B cell (primary cell): ENCODE measurements at regions not wholly inside any gene's neighbourhood (a gene's known extent, or its start where the extent isn't known, plus 50 kb on each side); places are given as distances from the start of the nearest gene placed in this dataset.

Source experiments
- ATAC-seq: fragments of 200-7000 bp; cut with Tn5 transposase; one replicate; pipeline ENCODE4 v1.10.0; 2021; ENCODE audit warnings: low read depth, mild to moderate bottlenecking, moderate number of reproducible peaks, moderate library complexity
- CTCF ChIA-PET: fragments of 350-600 bp; sonication (Branson Sonifier 250); formaldehyde crosslinking; loops from one replicate; lab custom pipeline; 2021; ENCODE audit warnings: antibody characterized with exemption, inconsistent platforms; lab: Charles Lee
- POLR2A ChIA-PET: fragments of 350-600 bp; sonication (Branson Sonifier 250); formaldehyde crosslinking; loops from one replicate; lab custom pipeline; 2021; ENCODE audit warnings: antibody characterized with exemption; lab: Charles Lee
- DNase-seq: peaks from one replicate; pipeline ENCODE4 v3.0.0; 2013
- H2AFZ ChIP-seq: 2 replicates; pipeline ENCODE4 v1.6.1; 2012; ENCODE audit warnings: mild to moderate bottlenecking, low read depth, low read length; ENCODE audit not compliant: insufficient read depth, poor library complexity, severe bottlenecking
- H3K27ac ChIP-seq, 2 donors: 1 replicate in 1 of 2; 2 replicates in 1 of 2; pipeline ENCODE4 v1.5.1; 2012 to 2013; ENCODE audit warnings: low read length in 2 of 2, mild to moderate bottlenecking in 2 of 2, moderate library complexity in 1 of 2
- H3K27me3 ChIP-seq, 4 experiments: fragments of 200-600 bp in 1 of 4; sonication (generic) in 1 of 4; replicated peaks in 1 of 4; 1 replicate in 2 of 4; 2 replicates in 2 of 4; pipeline versions ENCODE4 v1.6.1 to v1.7.0; 2013 to 2016; ENCODE audit warnings: low read length in 3 of 4, mild to moderate bottlenecking in 2 of 4, mixed read lengths in 1 of 4, moderate library complexity in 1 of 4; ENCODE audit not compliant: insufficient read depth in 4 of 4, control insufficient read depth in 3 of 4; ENCODE audit errors: control extremely low read depth in 1 of 4
- H3K36me3 ChIP-seq, 2 experiments: replicated peaks in 1 of 2; 1 replicate in 1 of 2; 2 replicates in 1 of 2; pipeline versions ENCODE4 v1.6.1 to v1.7.1; 2013; ENCODE audit warnings: low read length in 1 of 2; ENCODE audit not compliant: insufficient read depth in 2 of 2, control insufficient read depth in 1 of 2; ENCODE audit errors: control extremely low read depth in 1 of 2, extremely low read depth in 1 of 2
- H3K4me1 ChIP-seq, 2 donors: fragments of 200-600 bp in 1 of 2; sonication (generic) in 1 of 2; 1 replicate in 1 of 2; 2 replicates in 1 of 2; pipeline versions ENCODE4 v1.5.1 to v1.6.1; 2013 to 2017; ENCODE audit warnings: low read length in 2 of 2; ENCODE audit not compliant: control insufficient read depth in 2 of 2, insufficient read depth in 2 of 2
- H3K4me2 ChIP-seq: replicated peaks from 2 replicates; pipeline ENCODE3; 2012; ENCODE audit warnings: mild to moderate bottlenecking, low read depth, low read length; ENCODE audit not compliant: poor library complexity, severe bottlenecking
- H3K4me3 ChIP-seq, 5 experiments: fragments of 200-600 bp in 1 of 5; sonication (generic) in 1 of 5; 1 replicate in 3 of 5; 2 replicates in 2 of 5; pipeline versions ENCODE4 v1.5.1 to v1.7.0; 2011 to 2016; ENCODE audit warnings: low read length in 4 of 5, mild to moderate bottlenecking in 4 of 5, low read depth in 2 of 5, control low read depth in 1 of 5, moderate library complexity in 1 of 5; ENCODE audit not compliant: insufficient read depth in 1 of 5; ENCODE audit errors: control extremely low read depth in 1 of 5, extremely low read depth in 1 of 5
- H3K79me2 ChIP-seq: fragments of 200-600 bp; sonication (generic); one replicate; pipeline ENCODE4 v1.6.0; 2016; ENCODE audit warnings: low read length; ENCODE audit not compliant: control insufficient read depth, insufficient read depth
- H3K9ac ChIP-seq: fragments of 200-600 bp; sonication (generic); 2 replicates; pipeline ENCODE4 v1.6.1; 2017; ENCODE audit warnings: mild to moderate bottlenecking, low read length, moderate library complexity
- H3K9me3 ChIP-seq, 3 donors: one replicate each; pipeline versions ENCODE4 v1.6.1 to v1.7.1; 2013; ENCODE audit warnings: low read length in 2 of 3; ENCODE audit not compliant: control insufficient read depth in 2 of 3, insufficient read depth in 1 of 3; ENCODE audit errors: control extremely low read depth in 1 of 3
- H4K20me1 ChIP-seq: 2 replicates; pipeline ENCODE4 v1.6.0; 2012; ENCODE audit warnings: mild to moderate bottlenecking, low read length; ENCODE audit not compliant: insufficient read depth, control insufficient read depth, poor library complexity, severe bottlenecking
- H3K27ac Mint-ChIP-seq: one replicate; pipeline ENCODE4 v1.8.0; 2021; ENCODE audit warnings: mixed read lengths
- H3K27me3 Mint-ChIP-seq: one replicate; pipeline ENCODE4 v1.8.0; 2021; ENCODE audit warnings: mixed read lengths
- H3K4me1 Mint-ChIP-seq: one replicate; pipeline ENCODE4 v1.8.0; 2021; ENCODE audit warnings: mixed read lengths
- H3K4me3 Mint-ChIP-seq: one replicate; pipeline ENCODE4 v1.8.0; 2021; ENCODE audit warnings: mixed read lengths
- H3K9me3 Mint-ChIP-seq: one replicate; pipeline ENCODE4 v1.8.0; 2022; ENCODE audit warnings: mixed read lengths; ENCODE audit not compliant: insufficient read depth
- EZH2 ChIP-seq: IDR thresholded peaks from 2 replicates; pipeline ENCODE4 v1.6.1; 2012; ENCODE audit warnings: borderline replicate concordance, low read depth, mild to moderate bottlenecking, moderate library complexity, low read length; ENCODE audit not compliant: insufficient read depth, poor library complexity, severe bottlenecking
- WGBS: methylation state at CpG from one replicate; pipeline ENCODE4 v1.1.5; 2013; ENCODE audit warnings: missing lambda C conversion rate; ENCODE audit not compliant: insufficient coverage; 5-methylcytosine and 5-hydroxymethylcytosine counted together
- intact Hi-C: fragments of 100-400 bp; cut with micrococcal nuclease; formaldehyde crosslinking; loops from one replicate; pipeline ENCODE4 v1.10.0; 2022
- TF ChIP-seq, protein P1 (sequence below): fragments of 200-600 bp; IDR thresholded peaks from one replicate; pipeline ENCODE4 v1.8.0; 2022; ENCODE audit warnings: antibody characterized with exemption, mild to moderate bottlenecking

- CTCF ChIA-PET, result interaction anchor here (0.7 kb wide), 2 partner anchors 11 to 63 kb away, joined by 3 to 6 read pairs; no protein-coding TSS in a partner anchor
- ATAC-seq (no peak), DNase-seq (no peak)
- POLR2A ChIA-PET, result interaction anchor here (0.7 to 1.0 kb wide), 2 partner anchors 16 to 22 kb away, joined by 4 read pairs; no protein-coding TSS in a partner anchor
- no peak overlapping the region for H3K27ac ChIP-seq
- no peaks in the 10 kb centered on the region for H4K20me1 ChIP-seq
- peaks cover 8% of the 10 kb centered on the region for H3K79me2 ChIP-seq
- no peak overlapping the region for H3K27ac Mint-ChIP-seq
- no peak for TF ChIP-seq EZH2
- TF ChIP-seq, protein P1, sequence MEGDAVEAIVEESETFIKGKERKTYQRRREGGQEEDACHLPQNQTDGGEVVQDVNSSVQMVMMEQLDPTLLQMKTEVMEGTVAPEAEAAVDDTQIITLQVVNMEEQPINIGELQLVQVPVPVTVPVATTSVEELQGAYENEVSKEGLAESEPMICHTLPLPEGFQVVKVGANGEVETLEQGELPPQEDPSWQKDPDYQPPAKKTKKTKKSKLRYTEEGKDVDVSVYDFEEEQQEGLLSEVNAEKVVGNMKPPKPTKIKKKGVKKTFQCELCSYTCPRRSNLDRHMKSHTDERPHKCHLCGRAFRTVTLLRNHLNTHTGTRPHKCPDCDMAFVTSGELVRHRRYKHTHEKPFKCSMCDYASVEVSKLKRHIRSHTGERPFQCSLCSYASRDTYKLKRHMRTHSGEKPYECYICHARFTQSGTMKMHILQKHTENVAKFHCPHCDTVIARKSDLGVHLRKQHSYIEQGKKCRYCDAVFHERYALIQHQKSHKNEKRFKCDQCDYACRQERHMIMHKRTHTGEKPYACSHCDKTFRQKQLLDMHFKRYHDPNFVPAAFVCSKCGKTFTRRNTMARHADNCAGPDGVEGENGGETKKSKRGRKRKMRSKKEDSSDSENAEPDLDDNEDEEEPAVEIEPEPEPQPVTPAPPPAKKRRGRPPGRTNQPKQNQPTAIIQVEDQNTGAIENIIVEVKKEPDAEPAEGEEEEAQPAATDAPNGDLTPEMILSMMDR, result no peak
- peaks cover 0 to 6% (median 0%) of the 10 kb centered on the region in 3 donors for H3K9me3 ChIP-seq
- H3K4me1 ChIP-seq, result peaks cover 11 to 12% of the 10 kb centered on the region in 2 donors
- no peaks in the 10 kb centered on the region for H3K9me3 Mint-ChIP-seq
- H3K9ac ChIP-seq, result no peak overlapping the region
- intact Hi-C loops, result no loop called here
- H3K4me3 Mint-ChIP-seq, result no peak overlapping the region
- no peaks in the 10 kb centered on the region for H3K27me3 Mint-ChIP-seq
- WGBS, result no CpG with 5 or more reads among the region's 4 CpGs
- H2AFZ ChIP-seq, result no peak overlapping the region
- no peaks in the 10 kb centered on the region for H3K36me3 ChIP-seq
- H3K4me1 Mint-ChIP-seq, result peaks cover 15% of the 10 kb centered on the region
- no peak overlapping the region for H3K4me3 ChIP-seq
- no peaks in the 10 kb centered on the region for H3K27me3 ChIP-seq
- H3K4me2 ChIP-seq, result no peak overlapping the region
These were observed 206.8 kb downstream of the SEC14L1 start for GRCh38 chr17:77347544-77347943.

DNA sequence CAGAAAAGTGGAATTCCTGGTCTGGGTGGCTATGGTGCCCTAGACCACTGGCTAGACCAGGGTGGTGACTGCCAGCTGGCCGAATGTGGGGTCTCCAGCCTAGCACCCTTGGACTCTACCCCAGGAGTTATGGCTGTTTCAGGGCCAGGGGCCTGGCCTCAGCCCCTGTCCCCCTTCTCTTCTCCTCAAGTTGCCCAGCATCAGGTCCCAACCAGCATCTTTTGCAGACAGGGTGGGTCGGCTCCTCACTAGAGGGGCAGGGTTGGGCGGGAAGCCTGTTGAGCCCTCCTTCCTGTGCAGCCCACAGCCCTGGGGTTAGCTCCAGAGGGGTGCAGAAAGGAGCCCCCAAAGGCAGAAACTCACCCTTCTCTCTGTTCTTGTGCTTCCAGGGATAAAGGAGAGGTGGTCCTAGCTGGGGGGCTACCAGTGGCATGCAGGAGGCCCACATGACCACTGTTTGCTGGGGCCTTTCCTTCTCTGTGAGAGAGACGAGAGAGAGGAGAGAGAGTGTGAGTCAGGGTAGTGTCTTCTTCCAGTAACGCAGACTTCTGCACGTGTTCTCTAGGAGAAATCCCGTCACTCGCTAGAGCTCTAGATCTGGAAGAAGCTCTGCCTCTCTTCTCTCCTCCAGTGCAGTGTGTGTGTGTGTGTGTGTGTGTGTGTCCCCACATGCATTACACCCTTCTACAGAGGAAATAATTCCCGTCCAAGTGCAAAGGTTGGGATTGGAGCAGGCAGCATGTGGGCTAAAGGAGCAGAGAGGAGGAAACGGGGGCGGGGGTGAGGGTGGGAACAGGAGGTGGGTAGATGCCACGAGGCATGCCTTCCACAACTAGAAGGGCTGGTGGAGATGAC, 209.4 kb downstream of the SEC14L1 start:
- ATAC-seq (no peak), DNase-seq (no peak)
- Histone ChIP-seq H3K27ac (no peak overlapping the region), H3K4me2 (no peak overlapping the region), H3K27me3 (no peaks in the 10 kb centered on the region), H3K9me3 (peaks cover 0 to 6% (median 0%) of the 10 kb centered on the region in 3 donors), H3K4me1 (no peaks in the 10 kb centered on the region), H4K20me1 (no peaks in the 10 kb centered on the region), H2AFZ (no peak overlapping the region), H3K9ac (no peak overlapping the region), H3K4me3 (no peak overlapping the region), H3K36me3 (no peaks in the 10 kb centered on the region), H3K79me2 (peaks cover 8% of the 10 kb centered on the region)
- intact Hi-C loops, result no loop called here
- POLR2A ChIA-PET, result interaction anchor here (0.6 kb wide), 1 partner anchor 36 kb away, joined by 3 read pairs; no protein-coding TSS in a partner anchor
- TF ChIP-seq, protein P1, result no peak
- TF ChIP-seq EZH2, result no peak
- H3K9me3 Mint-ChIP-seq, result no peaks in the 10 kb centered on the region
- no peak overlapping the region for H3K4me3 Mint-ChIP-seq
- CTCF ChIA-PET, result no interaction called here
- peaks cover 2% of the 10 kb centered on the region for H3K4me1 Mint-ChIP-seq
- H3K27me3 Mint-ChIP-seq, result no peaks in the 10 kb centered on the region
- no peak overlapping the region for H3K27ac Mint-ChIP-seq
- WGBS, result 90% methylated on average over 4 of the region's 12 CpGs
